ENCODE measurements at regions not wholly inside any gene's neighbourhood (a gene's known extent, or its start where the extent isn't known, plus 50 kb on each side); places are given as distances from the start of the nearest gene placed in this dataset.

DNA sequence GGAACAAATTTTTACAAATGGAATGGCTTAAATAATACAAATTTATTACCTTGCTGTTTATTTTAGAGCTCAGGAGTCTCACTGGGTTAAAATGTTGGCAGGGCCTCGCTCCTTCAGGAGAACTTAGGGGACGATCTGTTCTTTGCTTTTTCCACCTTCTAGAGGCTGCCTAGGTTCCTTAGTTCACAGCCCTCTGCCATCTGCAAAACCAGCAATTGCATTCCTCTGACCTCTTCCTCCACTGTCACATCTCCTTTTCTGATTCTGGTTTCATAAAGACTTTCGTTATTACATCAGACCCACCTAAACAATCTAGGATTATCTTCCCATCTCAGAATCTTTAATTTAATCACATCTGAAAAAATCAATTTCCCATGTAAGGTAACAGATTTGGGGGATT is 249.6 kb upstream of the SPRY2 start:
- dilution Hi-C loops (cut with HindIII; ENCODE audit: low sequenced_read_pairs, unreplicated experiment) (no loop called here), intact Hi-C loops (cut with micrococcal nuclease) (no loop called here), in situ Hi-C loops (cut with MboI; ENCODE audit: low sequenced_read_pairs) (no loop called here)
- H3K56ac ChIP-seq (ENCODE audit: extremely low read depth, insufficient read depth, low read length) = no peak overlapping the region
- TF ChIP-seq MXI1 (IDR thresholded peaks at IDR 0.05; ENCODE audit: borderline replicate concordance, low read depth, low read length) = no peak
- no peak for TF ChIP-seq FOS (IDR thresholded peaks at IDR 0.05; ENCODE audit: low read depth, low read length)
- TF ChIP-seq RCOR1 (IDR thresholded peaks at IDR 0.05; ENCODE audit: insufficient replicate concordance, low read length) = no peak
- TF ChIP-seq MAFK (IDR thresholded peaks at IDR 0.05; ENCODE audit: low read depth, low read length) = no peak
- TF ChIP-seq RAD21 (IDR thresholded peaks at IDR 0.05; ENCODE audit: low read length) = no peak
- TF ChIP-seq BHLHE40 (IDR thresholded peaks at IDR 0.05; ENCODE audit: low read depth, low read length) = no peak
- no peak for TF ChIP-seq RFX5 (IDR thresholded peaks at IDR 0.05; ENCODE audit: low read depth, low read length)
- TF ChIP-seq SMC3 (IDR thresholded peaks at IDR 0.05; ENCODE audit: low read depth, low read length) = no peak
- no peak for TF ChIP-seq CEBPB (IDR thresholded peaks at IDR 0.05; ENCODE audit: low read depth, low read length)
- TF ChIP-seq POLR2A (IDR thresholded peaks at IDR 0.05; ENCODE audit: low read depth, low read length) = no peak
- TF ChIP-seq, protein P1, sequence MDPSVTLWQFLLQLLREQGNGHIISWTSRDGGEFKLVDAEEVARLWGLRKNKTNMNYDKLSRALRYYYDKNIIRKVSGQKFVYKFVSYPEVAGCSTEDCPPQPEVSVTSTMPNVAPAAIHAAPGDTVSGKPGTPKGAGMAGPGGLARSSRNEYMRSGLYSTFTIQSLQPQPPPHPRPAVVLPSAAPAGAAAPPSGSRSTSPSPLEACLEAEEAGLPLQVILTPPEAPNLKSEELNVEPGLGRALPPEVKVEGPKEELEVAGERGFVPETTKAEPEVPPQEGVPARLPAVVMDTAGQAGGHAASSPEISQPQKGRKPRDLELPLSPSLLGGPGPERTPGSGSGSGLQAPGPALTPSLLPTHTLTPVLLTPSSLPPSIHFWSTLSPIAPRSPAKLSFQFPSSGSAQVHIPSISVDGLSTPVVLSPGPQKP (IDR thresholded peaks at IDR 0.05; ENCODE audit: borderline replicate concordance, low read depth, low read length) = no peak
- TF ChIP-seq MAZ (IDR thresholded peaks at IDR 0.05; ENCODE audit: borderline replicate concordance, low read depth, low read length) = no peak
- TF ChIP-seq CHD1 (IDR thresholded peaks at IDR 0.05; ENCODE audit: low read depth, low read length) = no peak
- TF ChIP-seq NFE2L2 (IDR thresholded peaks at IDR 0.05; ENCODE audit: low read depth, low read length) = no peak
- TF ChIP-seq, protein P2, sequence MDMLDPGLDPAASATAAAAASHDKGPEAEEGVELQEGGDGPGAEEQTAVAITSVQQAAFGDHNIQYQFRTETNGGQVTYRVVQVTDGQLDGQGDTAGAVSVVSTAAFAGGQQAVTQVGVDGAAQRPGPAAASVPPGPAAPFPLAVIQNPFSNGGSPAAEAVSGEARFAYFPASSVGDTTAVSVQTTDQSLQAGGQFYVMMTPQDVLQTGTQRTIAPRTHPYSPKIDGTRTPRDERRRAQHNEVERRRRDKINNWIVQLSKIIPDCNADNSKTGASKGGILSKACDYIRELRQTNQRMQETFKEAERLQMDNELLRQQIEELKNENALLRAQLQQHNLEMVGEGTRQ (IDR thresholded peaks at IDR 0.05; ENCODE audit: low read depth, low read length) = no peak
- TF ChIP-seq, protein P3, sequence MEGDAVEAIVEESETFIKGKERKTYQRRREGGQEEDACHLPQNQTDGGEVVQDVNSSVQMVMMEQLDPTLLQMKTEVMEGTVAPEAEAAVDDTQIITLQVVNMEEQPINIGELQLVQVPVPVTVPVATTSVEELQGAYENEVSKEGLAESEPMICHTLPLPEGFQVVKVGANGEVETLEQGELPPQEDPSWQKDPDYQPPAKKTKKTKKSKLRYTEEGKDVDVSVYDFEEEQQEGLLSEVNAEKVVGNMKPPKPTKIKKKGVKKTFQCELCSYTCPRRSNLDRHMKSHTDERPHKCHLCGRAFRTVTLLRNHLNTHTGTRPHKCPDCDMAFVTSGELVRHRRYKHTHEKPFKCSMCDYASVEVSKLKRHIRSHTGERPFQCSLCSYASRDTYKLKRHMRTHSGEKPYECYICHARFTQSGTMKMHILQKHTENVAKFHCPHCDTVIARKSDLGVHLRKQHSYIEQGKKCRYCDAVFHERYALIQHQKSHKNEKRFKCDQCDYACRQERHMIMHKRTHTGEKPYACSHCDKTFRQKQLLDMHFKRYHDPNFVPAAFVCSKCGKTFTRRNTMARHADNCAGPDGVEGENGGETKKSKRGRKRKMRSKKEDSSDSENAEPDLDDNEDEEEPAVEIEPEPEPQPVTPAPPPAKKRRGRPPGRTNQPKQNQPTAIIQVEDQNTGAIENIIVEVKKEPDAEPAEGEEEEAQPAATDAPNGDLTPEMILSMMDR (conservative IDR thresholded peaks at IDR 0.05; ENCODE audit: low read depth, low read length) = no peak
- no peaks in the 10 kb centered on the region for H3K4me1 ChIP-seq (ENCODE audit: control insufficient read depth, insufficient read depth, low read length)
- ChIA-PET POLR2A (ENCODE audit: unreplicated experiment) (no interaction called here), CTCF (no interaction called here)
- no peak overlapping the region for H2AK9ac ChIP-seq (replicated peaks; ENCODE audit: low read depth, low read length, poor library complexity)
- H2BK5ac ChIP-seq (ENCODE audit: low read depth, low read length, poor library complexity, severe bottlenecking) = no peak overlapping the region
- no peaks in the 10 kb centered on the region for H3K27me3 ChIP-seq (ENCODE audit: control insufficient read depth, insufficient read depth, low read length)
- no TSS peak for BruUV-seq (replicated peaks)
- no peak overlapping the region for H2BK20ac ChIP-seq (ENCODE audit: low read depth, low read length)
- no peak overlapping the region for H4K8ac ChIP-seq (ENCODE audit: low read depth in 2 of 2, low read length in 2 of 2)
- H4K91ac ChIP-seq (ENCODE audit: insufficient read depth, low read depth, low read length) = no peak overlapping the region
- no peak overlapping the region for H4K5ac ChIP-seq (ENCODE audit: low read depth, low read length)
- H2BK15ac ChIP-seq (ENCODE audit: low read depth, low read length) = no peak overlapping the region
- no peaks in the 10 kb centered on the region for H3K9me3 ChIP-seq (ENCODE audit: control insufficient read depth, insufficient read depth, low read length)
- ATAC-seq (ENCODE audit: low read depth) (no peak), DNase-seq (no peak)
- no peak overlapping the region for H3K4me3 ChIP-seq (ENCODE audit: insufficient read depth, low read depth, low read length)
- H3K14ac ChIP-seq (replicated peaks; ENCODE audit: low read depth, low read length) = no peak overlapping the region
- no CpG with 5 or more reads among the region's 3 CpGs for WGBS, 2 experiments (ENCODE audit: extremely low coverage in 2 of 2, insufficient read length in 1 of 2)
- no peak overlapping the region for H3K4me2 ChIP-seq (ENCODE audit: low read depth, low read length)
- H4K20me1 ChIP-seq (ENCODE audit: insufficient read depth, low read length) = no peaks in the 10 kb centered on the region
- no peaks in the 10 kb centered on the region for H3K9me1 ChIP-seq (ENCODE audit: insufficient read depth, low read length)
- H3K23ac ChIP-seq (ENCODE audit: low read depth, low read length) = no peak overlapping the region
- no peak overlapping the region for H2BK120ac ChIP-seq (ENCODE audit: low read depth, low read length)
- no peak overlapping the region for H3K27ac ChIP-seq (ENCODE audit: insufficient read depth, low read length)
- no peak overlapping the region for H2AFZ ChIP-seq (replicated peaks; ENCODE audit: low read length, poor library complexity)
- no peak overlapping the region for H2AK5ac ChIP-seq (ENCODE audit: low read depth, low read length)
- H3K36me3 ChIP-seq (ENCODE audit: control insufficient read depth, insufficient read depth, low read length) = no peaks in the 10 kb centered on the region
- no peaks in the 10 kb centered on the region for H3K79me1 ChIP-seq (ENCODE audit: low read depth in 1 of 2, low read length in 2 of 2)
- H3K9ac ChIP-seq (ENCODE audit: low read depth, low read length) = no peak overlapping the region
- H3K4ac ChIP-seq (ENCODE audit: low read depth, low read length) = no peak overlapping the region
- H3K18ac ChIP-seq (ENCODE audit: low read depth, low read length) = no peak overlapping the region

All from IMR-90 (cell line).